ENCODE measurements at regions not wholly inside any gene's neighbourhood (a gene's known extent, or its start where the extent isn't known, plus 50 kb on each side); places are given as distances from the start of the nearest gene placed in this dataset.
A peak's percentile ranks its signal among the peaks of the same experiment; 100 is the strongest.

DNA sequence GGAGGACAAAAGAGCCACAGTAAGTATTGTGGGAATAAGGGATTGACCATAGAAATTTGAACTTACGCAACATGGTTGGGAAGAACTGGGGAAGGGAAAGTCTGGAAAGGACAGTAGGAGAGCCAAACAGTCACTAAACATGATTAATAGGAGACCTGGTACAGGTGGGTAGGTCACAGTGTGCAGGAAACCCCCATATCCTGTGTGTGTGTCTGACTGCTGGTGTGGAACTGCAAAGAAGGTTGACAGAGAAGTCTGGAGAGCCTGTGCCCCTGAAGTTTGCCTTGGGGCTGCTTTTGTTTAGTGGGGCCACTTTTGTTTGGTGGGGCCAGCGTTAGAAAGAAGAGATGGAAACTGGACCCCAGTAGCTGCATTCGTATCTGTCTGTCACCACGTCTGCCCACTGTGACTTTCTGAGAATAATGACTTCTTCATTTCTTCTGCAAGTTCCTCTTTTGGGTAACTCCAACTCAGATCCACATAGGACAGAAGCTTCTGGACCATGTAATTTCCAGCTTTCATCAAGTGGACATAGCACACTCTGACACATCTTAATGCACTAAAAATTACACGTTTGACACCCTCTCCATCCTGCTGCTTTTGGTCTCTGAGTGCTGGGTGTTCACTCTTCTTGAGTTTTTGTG is 126.8 kb upstream of the RAG2 start:
- H3K4me3 ChIP-seq = no peak overlapping the region
- ATAC-seq (no peak), DNase-seq (no peak)
- TF ChIP-seq, protein P1, sequence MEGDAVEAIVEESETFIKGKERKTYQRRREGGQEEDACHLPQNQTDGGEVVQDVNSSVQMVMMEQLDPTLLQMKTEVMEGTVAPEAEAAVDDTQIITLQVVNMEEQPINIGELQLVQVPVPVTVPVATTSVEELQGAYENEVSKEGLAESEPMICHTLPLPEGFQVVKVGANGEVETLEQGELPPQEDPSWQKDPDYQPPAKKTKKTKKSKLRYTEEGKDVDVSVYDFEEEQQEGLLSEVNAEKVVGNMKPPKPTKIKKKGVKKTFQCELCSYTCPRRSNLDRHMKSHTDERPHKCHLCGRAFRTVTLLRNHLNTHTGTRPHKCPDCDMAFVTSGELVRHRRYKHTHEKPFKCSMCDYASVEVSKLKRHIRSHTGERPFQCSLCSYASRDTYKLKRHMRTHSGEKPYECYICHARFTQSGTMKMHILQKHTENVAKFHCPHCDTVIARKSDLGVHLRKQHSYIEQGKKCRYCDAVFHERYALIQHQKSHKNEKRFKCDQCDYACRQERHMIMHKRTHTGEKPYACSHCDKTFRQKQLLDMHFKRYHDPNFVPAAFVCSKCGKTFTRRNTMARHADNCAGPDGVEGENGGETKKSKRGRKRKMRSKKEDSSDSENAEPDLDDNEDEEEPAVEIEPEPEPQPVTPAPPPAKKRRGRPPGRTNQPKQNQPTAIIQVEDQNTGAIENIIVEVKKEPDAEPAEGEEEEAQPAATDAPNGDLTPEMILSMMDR (IDR thresholded peaks at IDR 0.05) = no peak
- no peaks in the 10 kb centered on the region for H3K36me3 ChIP-seq (ENCODE audit: low read depth)
- H3K4me1 ChIP-seq (ENCODE audit: low read depth) = no peaks in the 10 kb centered on the region
- intact Hi-C loops (cut with DNase I, micrococcal nuclease) = no loop called here
- H3K9me3 ChIP-seq = no peaks in the 10 kb centered on the region

- no peak for DNase-seq
- no peak for ATAC-seq
- no peak overlapping the region for H3K4me3 ChIP-seq
- H3K4me1 ChIP-seq (ENCODE audit: low read depth) = no peaks in the 10 kb centered on the region
- H3K36me3 ChIP-seq (ENCODE audit: low read depth) = no peaks in the 10 kb centered on the region
- no peaks in the 10 kb centered on the region for H3K9me3 ChIP-seq
- intact Hi-C loops (cut with DNase I, micrococcal nuclease) = no loop called here
- TF ChIP-seq, protein P1 (IDR thresholded peaks at IDR 0.05) = no peak
Observed at GRCh38 chr11:36722421-36722820, 124.4 kb upstream of the RAG2 start.

- no peaks in the 10 kb centered on the region for H3K36me3 ChIP-seq (ENCODE audit: low read depth)
- no peak for DNase-seq
- H3K9me3 ChIP-seq = no peaks in the 10 kb centered on the region
- no peak overlapping the region for H3K4me3 ChIP-seq
- intact Hi-C loops (cut with DNase I, micrococcal nuclease) = no loop called here
- H3K4me1 ChIP-seq (ENCODE audit: low read depth) = no peaks in the 10 kb centered on the region
- TF ChIP-seq, protein P1 (IDR thresholded peaks at IDR 0.05) = no peak
- ATAC-seq = no peak
Observed at GRCh38 chr11:36719358-36720107, 121.5 kb upstream of the RAG2 start.

- TF ChIP-seq, protein P1 (IDR thresholded peaks at IDR 0.05) = no peak
- Histone ChIP-seq H3K36me3 (ENCODE audit: low read depth) (no peaks in the 10 kb centered on the region), H3K4me1 (ENCODE audit: low read depth) (no peaks in the 10 kb centered on the region), H3K9me3 (no peaks in the 10 kb centered on the region), H3K4me3 (no peak overlapping the region)
- ATAC-seq (no peak), DNase-seq (no peak)
- intact Hi-C loops (cut with DNase I, micrococcal nuclease) = no loop called here
Observed at GRCh38 chr11:36718451-36718850, 120.4 kb upstream of the RAG2 start.

DNA sequence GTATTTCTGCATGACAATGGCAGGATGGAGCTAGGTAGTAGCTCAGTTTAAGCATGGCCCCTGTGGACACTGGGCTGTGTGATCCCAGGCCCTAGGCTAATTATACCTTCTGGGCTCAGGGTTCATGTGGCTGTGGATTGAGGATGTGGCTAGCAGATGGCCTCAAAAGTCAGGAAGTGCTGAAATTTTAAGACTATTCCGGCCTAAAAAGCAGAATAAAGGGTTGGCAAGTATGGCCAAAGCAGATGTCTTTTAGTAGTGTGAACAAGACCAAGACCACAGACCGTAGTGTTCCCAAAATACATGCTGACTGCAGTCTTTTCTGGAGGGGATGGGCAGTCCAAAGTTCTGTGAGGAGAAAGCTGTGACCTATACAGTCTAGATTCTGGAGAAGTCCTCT is 115.7 kb upstream of the RAG2 start:
- Histone ChIP-seq H3K36me3 (ENCODE audit: low read depth) (no peaks in the 10 kb centered on the region), H3K4me3 (no peak overlapping the region), H3K4me1 (ENCODE audit: low read depth) (no peaks in the 10 kb centered on the region), H3K9me3 (no peaks in the 10 kb centered on the region)
- intact Hi-C loops (cut with DNase I, micrococcal nuclease) = no loop called here
- ATAC-seq = peak; percentile 25
- DNase-seq = peak in 1 of 3 donors; percentile 9
- TF ChIP-seq, protein P1 (IDR thresholded peaks at IDR 0.05) = no peak

Data from mucosa of descending colon (tissue), 3 donors.